GM15510 (cell line): ENCODE measurements at regions not wholly inside any gene's neighbourhood (a gene's known extent, or its start where the extent isn't known, plus 50 kb on each side); places are given as distances from the start of the nearest gene placed in this dataset.

Experiments
- POLR2A ChIP-seq: IDR thresholded peaks from 3 replicates; pipeline ENCODE4 v1.6.1; 2011; ENCODE audit warnings: borderline replicate concordance; ENCODE audit not compliant: insufficient read length; ENCODE audit errors: extremely low read depth

- no peak for TF ChIP-seq POLR2A
These were observed 124.8 kb upstream of the XPO1 start for GRCh38 chr2:61662990-61663389.

- TF ChIP-seq POLR2A = no peak
These were observed 122.6 kb upstream of the XPO1 start for GRCh38 chr2:61660511-61661388.

GRCh38 chr2:61658841-61659780, 121.0 kb upstream of the XPO1 start:
- TF ChIP-seq POLR2A = no peak

- TF ChIP-seq POLR2A = no peak
These were observed 110.9 kb upstream of the XPO1 start for GRCh38 chr2:61649021-61649420.

GRCh38 chr2:61647044-61647443, 108.9 kb upstream of the XPO1 start:
- TF ChIP-seq POLR2A = no peak

GRCh38 chr2:61645911-61646310, 107.8 kb upstream of the XPO1 start:
- TF ChIP-seq POLR2A = no peak

- no peak for TF ChIP-seq POLR2A
These were observed 102.2 kb upstream of the XPO1 start for GRCh38 chr2:61640406-61640805.

- no peak for TF ChIP-seq POLR2A
These were observed 101.6 kb upstream of the XPO1 start for GRCh38 chr2:61639721-61640120.

- TF ChIP-seq POLR2A = no peak
These were observed 98.5 kb upstream of the XPO1 start for GRCh38 chr2:61636686-61637085.

GRCh38 chr2:61634512-61634911, 96.4 kb upstream of the XPO1 start:
- TF ChIP-seq POLR2A = no peak

GRCh38 chr2:61633250-61633649, 95.1 kb upstream of the XPO1 start:
- TF ChIP-seq POLR2A = no peak

- no peak for TF ChIP-seq POLR2A
These were observed 94.4 kb upstream of the XPO1 start for GRCh38 chr2:61632276-61633169.

- TF ChIP-seq POLR2A = no peak
These were observed 93.2 kb upstream of the XPO1 start for GRCh38 chr2:61631321-61631720.

GRCh38 chr2:61626827-61627226, 88.7 kb upstream of the XPO1 start:
- no peak for TF ChIP-seq POLR2A
